ENCODE measurements at regions not wholly inside any gene's neighbourhood (a gene's known extent, or its start where the extent isn't known, plus 50 kb on each side); places are given as distances from the start of the nearest gene placed in this dataset.

- H3K27ac Mint-ChIP-seq: no peak overlapping the region
Observed at GRCh38 chr12:91331371-91331770, 148.8 kb upstream of the DCN start.

GRCh38 chr12:91328451-91328850 lies 145.8 kb upstream of the DCN start:
- H3K27ac Mint-ChIP-seq: no peak overlapping the region
- H3K27me3 Mint-ChIP-seq (ENCODE audit: insufficient read depth): no peaks in the 10 kb centered on the region; the same call in 1 of the 2 replicates
- TF ChIP-seq, protein P1, sequence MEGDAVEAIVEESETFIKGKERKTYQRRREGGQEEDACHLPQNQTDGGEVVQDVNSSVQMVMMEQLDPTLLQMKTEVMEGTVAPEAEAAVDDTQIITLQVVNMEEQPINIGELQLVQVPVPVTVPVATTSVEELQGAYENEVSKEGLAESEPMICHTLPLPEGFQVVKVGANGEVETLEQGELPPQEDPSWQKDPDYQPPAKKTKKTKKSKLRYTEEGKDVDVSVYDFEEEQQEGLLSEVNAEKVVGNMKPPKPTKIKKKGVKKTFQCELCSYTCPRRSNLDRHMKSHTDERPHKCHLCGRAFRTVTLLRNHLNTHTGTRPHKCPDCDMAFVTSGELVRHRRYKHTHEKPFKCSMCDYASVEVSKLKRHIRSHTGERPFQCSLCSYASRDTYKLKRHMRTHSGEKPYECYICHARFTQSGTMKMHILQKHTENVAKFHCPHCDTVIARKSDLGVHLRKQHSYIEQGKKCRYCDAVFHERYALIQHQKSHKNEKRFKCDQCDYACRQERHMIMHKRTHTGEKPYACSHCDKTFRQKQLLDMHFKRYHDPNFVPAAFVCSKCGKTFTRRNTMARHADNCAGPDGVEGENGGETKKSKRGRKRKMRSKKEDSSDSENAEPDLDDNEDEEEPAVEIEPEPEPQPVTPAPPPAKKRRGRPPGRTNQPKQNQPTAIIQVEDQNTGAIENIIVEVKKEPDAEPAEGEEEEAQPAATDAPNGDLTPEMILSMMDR (IDR thresholded peaks at IDR 0.05): no peak
- no peak for DNase-seq
- no peaks in the 10 kb centered on the region for H3K36me3 Mint-ChIP-seq (ENCODE audit: low read depth)
- peaks cover 27% of the 10 kb centered on the region for H3K4me1 Mint-ChIP-seq (ENCODE audit: low read depth)
- H3K4me3 Mint-ChIP-seq: no peak overlapping the region
- H3K9me3 Mint-ChIP-seq: no peaks in the 10 kb centered on the region

More at GRCh38 chr12:91331371-91331770, 148.8 kb upstream of the DCN start:
- Mint-ChIP-seq H3K4me1 (ENCODE audit: low read depth) (peaks cover 26% of the 10 kb centered on the region), H3K36me3 (ENCODE audit: low read depth) (no peaks in the 10 kb centered on the region), H3K27me3 (ENCODE audit: insufficient read depth) (no peaks in the 10 kb centered on the region; the same call in 1 of the 2 replicates), H3K4me3 (no peak overlapping the region), H3K9me3 (no peaks in the 10 kb centered on the region)
- TF ChIP-seq, protein P1 (IDR thresholded peaks at IDR 0.05): no peak
- DNase-seq: no peak

DNA sequence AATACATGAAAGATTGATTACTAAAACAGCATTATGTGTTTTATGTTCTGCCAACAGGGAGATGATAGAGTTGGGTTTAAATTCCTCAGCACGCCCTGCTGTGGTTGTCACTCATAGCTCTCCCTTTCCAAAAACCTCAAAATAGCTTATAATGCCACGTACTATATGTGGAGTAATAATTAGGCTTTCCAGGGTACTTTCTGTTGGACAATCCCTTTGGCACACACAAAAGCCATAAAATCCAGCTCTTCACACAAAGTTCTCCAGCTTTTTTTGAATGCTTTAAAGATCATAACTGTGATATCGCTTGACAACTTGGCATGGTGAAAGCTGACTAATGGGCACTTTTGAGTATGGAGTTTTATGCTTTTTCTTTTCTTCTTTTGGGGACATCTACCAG lies 145.3 kb upstream of the DCN start:
- no peaks in the 10 kb centered on the region for H3K9me3 Mint-ChIP-seq
- TF ChIP-seq, protein P1 (IDR thresholded peaks at IDR 0.05): no peak
- DNase-seq: peak; percentile 10
- no peaks in the 10 kb centered on the region; the same call in 1 of the 2 replicates for H3K27me3 Mint-ChIP-seq (ENCODE audit: insufficient read depth)
- no peak overlapping the region for H3K4me3 Mint-ChIP-seq
- H3K4me1 Mint-ChIP-seq (ENCODE audit: low read depth): peaks cover 27% of the 10 kb centered on the region
- no peaks in the 10 kb centered on the region for H3K36me3 Mint-ChIP-seq (ENCODE audit: low read depth)
- no peak overlapping the region for H3K27ac Mint-ChIP-seq

DNA sequence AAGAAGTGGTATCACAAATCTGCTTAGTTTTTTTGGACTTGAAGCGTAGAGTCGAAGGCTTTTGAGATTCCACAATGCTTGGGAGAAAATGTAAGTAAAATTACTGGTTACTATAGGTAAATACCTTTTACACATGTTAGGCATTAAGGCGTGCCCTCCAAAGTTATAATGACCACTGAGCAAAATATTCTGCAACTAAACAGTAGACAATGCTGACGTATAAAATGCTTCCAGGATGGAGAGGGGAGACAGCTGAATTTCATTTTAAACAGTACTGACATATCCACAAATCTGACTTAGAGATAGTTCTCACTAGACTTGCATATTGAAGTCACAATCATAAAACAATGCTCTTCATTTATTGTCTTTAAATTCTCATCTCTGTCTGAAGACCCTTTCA lies 144.5 kb upstream of the DCN start:
- H3K27me3 Mint-ChIP-seq (ENCODE audit: insufficient read depth): no peaks in the 10 kb centered on the region; the same call in 1 of the 2 replicates
- H3K27ac Mint-ChIP-seq: peak overlapping the region; percentile 26; the same call in 1 of the 2 replicates
- peak overlapping the region; percentile 63 for H3K4me3 Mint-ChIP-seq
- no peak for DNase-seq
- peaks cover 27% of the 10 kb centered on the region for H3K4me1 Mint-ChIP-seq (ENCODE audit: low read depth)
- H3K9me3 Mint-ChIP-seq: no peaks in the 10 kb centered on the region
- no peaks in the 10 kb centered on the region for H3K36me3 Mint-ChIP-seq (ENCODE audit: low read depth)
- TF ChIP-seq, protein P1 (IDR thresholded peaks at IDR 0.05): no peak

DNA sequence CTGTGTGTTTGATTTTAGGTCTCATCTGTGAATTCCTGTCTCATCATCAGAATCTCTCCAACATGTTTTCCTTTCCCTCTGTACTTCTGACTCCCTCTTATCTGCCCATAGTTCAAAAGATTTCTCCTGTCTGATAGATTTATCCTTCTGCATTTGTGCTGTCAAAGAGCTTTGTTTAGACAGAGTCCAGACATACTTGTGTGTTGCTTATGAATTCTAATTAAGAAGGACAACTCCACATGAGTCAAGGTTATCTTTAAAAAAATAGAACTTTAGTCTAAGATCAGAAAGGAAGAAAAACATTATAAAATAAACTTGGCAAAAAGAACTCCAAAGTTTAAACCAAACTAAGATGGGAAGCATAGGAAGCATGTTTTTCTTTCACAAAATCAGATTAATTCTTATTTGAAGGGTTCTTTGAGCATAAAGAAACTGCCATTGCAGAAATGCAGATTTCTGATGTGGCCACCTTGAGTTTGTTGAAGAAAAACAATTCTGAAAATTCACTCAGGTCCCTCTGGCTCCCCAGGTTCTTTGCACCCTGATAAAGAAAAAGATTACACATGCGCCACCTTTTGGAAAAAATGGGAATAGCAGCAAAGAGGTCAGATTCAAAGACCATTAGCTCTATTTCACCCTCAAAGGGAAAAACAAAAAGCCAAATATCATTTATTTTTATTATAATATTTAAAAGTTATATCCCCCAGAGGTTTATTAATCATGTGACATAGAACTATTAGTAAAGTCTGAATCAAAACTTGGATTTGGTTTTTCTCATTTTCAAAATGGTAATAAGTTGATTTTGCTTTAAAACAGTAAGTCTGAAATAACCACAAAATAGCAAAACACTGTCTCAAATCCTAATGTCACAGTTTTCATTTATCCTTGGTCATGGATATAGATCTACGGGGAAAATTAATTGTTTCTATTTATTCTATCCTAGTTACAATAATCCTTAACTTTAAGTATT lies 143.7 kb upstream of the DCN start:
- Mint-ChIP-seq H3K27ac (peak overlapping the region; percentile 26; the same call in 1 of the 2 replicates), H3K36me3 (ENCODE audit: low read depth) (no peaks in the 10 kb centered on the region), H3K4me1 (ENCODE audit: low read depth) (peaks cover 27% of the 10 kb centered on the region), H3K27me3 (ENCODE audit: insufficient read depth) (no peaks in the 10 kb centered on the region; the same call in 1 of the 2 replicates), H3K4me3 (peak overlapping the region; percentile 63; the same call in 1 of the 2 replicates), H3K9me3 (no peaks in the 10 kb centered on the region)
- TF ChIP-seq, protein P1 (IDR thresholded peaks at IDR 0.05): peak; percentile 94
- peak; percentile 52 for DNase-seq

Measured in HFFc6 (cell line).